IMR-90 (cell line): ENCODE measurements at regions not wholly inside any gene's neighbourhood (a gene's known extent, or its start where the extent isn't known, plus 50 kb on each side); places are given as distances from the start of the nearest gene placed in this dataset.

Experiments used
- ATAC-seq: fragments of 200-7000 bp; cut with Tn5 transposase; 2 replicates; pipeline ENCODE4 v1.9.1; 2020; ENCODE audit warnings: low read depth, mild to moderate bottlenecking, moderate library complexity
- BruUV-seq: library from RNA; stranded (reverse); fragments of 400-500 nt; replicated peaks from 2 replicates; lab custom pipeline; 2021; lab: Mats Ljungman, UMichigan
- CTCF ChIA-PET: fragments of 300-600 bp; formaldehyde crosslinking; extraction: SDS; loops from one replicate; lab custom pipeline; 2021; ENCODE audit warnings: antibody characterized with exemption; lab: Yijun Ruan, JAX
- POLR2A ChIA-PET: fragments of 300-600 bp; sonication (Branson Sonifier 250); formaldehyde crosslinking; loops from one replicate; lab custom pipeline; 2022; ENCODE audit warnings: antibody characterized with exemption; ENCODE audit not compliant: unreplicated experiment; lab: Charles Lee
- DNase-seq: peaks from one replicate; pipeline ENCODE4 v3.0.0; 2013
- H2AFZ ChIP-seq: replicated peaks from 2 replicates; pipeline ENCODE3; 2013; ENCODE audit warnings: low read length, mild to moderate bottlenecking; ENCODE audit not compliant: poor library complexity
- H2AK5ac ChIP-seq: 2 replicates; pipeline ENCODE4 v1.6.1; 2013; ENCODE audit warnings: low read depth, low read length, inconsistent platforms
- H2AK9ac ChIP-seq: replicated peaks from 2 replicates; pipeline ENCODE3; 2013; ENCODE audit warnings: mild to moderate bottlenecking, low read depth, low read length, moderate library complexity; ENCODE audit not compliant: poor library complexity
- H2BK120ac ChIP-seq: 2 replicates; pipeline ENCODE4 v1.6.1; 2013; ENCODE audit warnings: low read depth, low read length, inconsistent platforms
- H2BK15ac ChIP-seq: 3 replicates; pipeline ENCODE4 v1.6.1; 2013; ENCODE audit warnings: low read depth, low read length, inconsistent platforms
- H2BK20ac ChIP-seq: 2 replicates; pipeline ENCODE4 v1.6.1; 2013; ENCODE audit warnings: low read depth, mild to moderate bottlenecking, inconsistent platforms, low read length, moderate library complexity
- H2BK5ac ChIP-seq: 2 replicates; pipeline ENCODE4 v1.6.1; 2013; ENCODE audit warnings: mild to moderate bottlenecking, low read depth, low read length, inconsistent platforms; ENCODE audit not compliant: poor library complexity, severe bottlenecking
- H3K14ac ChIP-seq: replicated peaks from 2 replicates; pipeline ENCODE4 v1.6.1; 2013; ENCODE audit warnings: low read depth, low read length, inconsistent platforms
- H3K18ac ChIP-seq: 2 replicates; pipeline ENCODE4 v1.6.1; 2013; ENCODE audit warnings: low read depth, low read length, control low read depth
- H3K23ac ChIP-seq: 2 replicates; pipeline ENCODE4 v1.6.1; 2013; ENCODE audit warnings: low read depth, low read length, inconsistent platforms
- H3K27ac ChIP-seq: 2 replicates; pipeline ENCODE4 v1.5.1; 2013; ENCODE audit warnings: mild to moderate bottlenecking, control low read depth, low read length; ENCODE audit not compliant: insufficient read depth
- H3K27me3 ChIP-seq: 2 replicates; pipeline ENCODE4 v1.6.1; 2013; ENCODE audit warnings: low read length; ENCODE audit not compliant: control insufficient read depth, insufficient read depth
- H3K36me3 ChIP-seq: 2 replicates; pipeline ENCODE4 v1.6.1; 2013; ENCODE audit warnings: low read length, mixed read lengths; ENCODE audit not compliant: control insufficient read depth, insufficient read depth
- H3K4ac ChIP-seq: 2 replicates; pipeline ENCODE4 v1.6.1; 2013; ENCODE audit warnings: low read depth, low read length, inconsistent platforms
- H3K4me1 ChIP-seq: 2 replicates; pipeline ENCODE4 v1.6.1; 2013; ENCODE audit warnings: low read length, mixed read lengths; ENCODE audit not compliant: control insufficient read depth, insufficient read depth
- H3K4me2 ChIP-seq: 2 replicates; pipeline ENCODE4 v1.6.1; 2013; ENCODE audit warnings: low read depth, mild to moderate bottlenecking, control low read depth, low read length, moderate library complexity
- H3K4me3 ChIP-seq: 2 replicates; pipeline ENCODE4 v1.5.1; 2013; ENCODE audit warnings: low read depth, mild to moderate bottlenecking, control low read depth, low read length, moderate library complexity; ENCODE audit not compliant: insufficient read depth
- H3K56ac ChIP-seq: 2 replicates; pipeline ENCODE4 v1.6.1; 2013; ENCODE audit warnings: low read length, inconsistent platforms; ENCODE audit not compliant: insufficient read depth; ENCODE audit errors: extremely low read depth
- H3K79me1 ChIP-seq, 2 experiments: 2 replicates each; pipeline ENCODE4 v1.6.1; 2013; ENCODE audit warnings: low read length in 2 of 2, inconsistent platforms in 1 of 2, low read depth in 1 of 2
- H3K9ac ChIP-seq: 2 replicates; pipeline ENCODE4 v1.6.1; 2013; ENCODE audit warnings: low read depth, low read length, control low read depth
- H3K9me1 ChIP-seq: 2 replicates; pipeline ENCODE4 v1.6.1; 2013; ENCODE audit warnings: low read length, inconsistent platforms; ENCODE audit not compliant: insufficient read depth
- H3K9me3 ChIP-seq: 2 replicates; pipeline ENCODE4 v1.6.1; 2013; ENCODE audit warnings: low read length; ENCODE audit not compliant: control insufficient read depth, insufficient read depth
- H4K20me1 ChIP-seq: 2 replicates; pipeline ENCODE4 v1.6.1; 2013; ENCODE audit warnings: low read length, inconsistent platforms; ENCODE audit not compliant: insufficient read depth
- H4K5ac ChIP-seq: 2 replicates; pipeline ENCODE4 v1.6.1; 2013; ENCODE audit warnings: mild to moderate bottlenecking, low read depth, low read length, control low read depth
- H4K8ac ChIP-seq, 2 experiments: 2 replicates each; pipeline ENCODE4 v1.6.1; 2013; ENCODE audit warnings: low read depth in 2 of 2, low read length in 2 of 2, control low read depth in 1 of 2, inconsistent platforms in 1 of 2
- H4K91ac ChIP-seq: 2 replicates; pipeline ENCODE4 v1.6.1; 2013; ENCODE audit warnings: low read depth, low read length, inconsistent platforms; ENCODE audit not compliant: insufficient read depth
- BHLHE40 ChIP-seq: fragments of 150-350 bp; IDR thresholded peaks from 2 replicates; pipeline ENCODE4 v1.6.1; 2016; ENCODE audit warnings: mild to moderate bottlenecking, low read depth, low read length
- CEBPB ChIP-seq: IDR thresholded peaks from 2 replicates; pipeline ENCODE4 v1.6.1; 2012; ENCODE audit warnings: low read depth, low read length, improper control_type of control experiment
- CHD1 ChIP-seq: IDR thresholded peaks from 2 replicates; pipeline ENCODE4 v1.6.1; 2012; ENCODE audit warnings: low read depth, low read length, improper control_type of control experiment
- ELK1 ChIP-seq: fragments of 150-350 bp; IDR thresholded peaks from 2 replicates; pipeline ENCODE4 v1.6.1; 2016; ENCODE audit warnings: low read depth, mild to moderate bottlenecking, low read length, moderate library complexity, borderline replicate concordance
- FOS ChIP-seq: fragments of 150-350 bp; IDR thresholded peaks from 2 replicates; pipeline ENCODE4 v1.6.1; 2016; ENCODE audit warnings: low read depth, low read length
- MAFK ChIP-seq: IDR thresholded peaks from 2 replicates; pipeline ENCODE4 v1.6.1; 2012; ENCODE audit warnings: low read depth, low read length, improper control_type of control experiment
- MAZ ChIP-seq: IDR thresholded peaks from 2 replicates; pipeline ENCODE4 v1.6.1; 2012; ENCODE audit warnings: low read depth, mild to moderate bottlenecking, low read length, improper control_type of control experiment, moderate library complexity, borderline replicate concordance
- MXI1 ChIP-seq: IDR thresholded peaks from 2 replicates; pipeline ENCODE4 v1.6.1; 2012; ENCODE audit warnings: low read depth, mild to moderate bottlenecking, low read length, moderate library complexity, borderline replicate concordance
- NFE2L2 ChIP-seq: fragments of 150-350 bp; IDR thresholded peaks from 2 replicates; pipeline ENCODE4 v1.6.1; 2016; ENCODE audit warnings: low read depth, mild to moderate bottlenecking, low read length
- POLR2A ChIP-seq: IDR thresholded peaks from 2 replicates; pipeline ENCODE4 v1.6.1; 2012; ENCODE audit warnings: mild to moderate bottlenecking, low read depth, low read length
- RAD21 ChIP-seq: IDR thresholded peaks from 2 replicates; pipeline ENCODE4 v1.6.1; 2012; ENCODE audit warnings: low read length, improper control_type of control experiment
- RCOR1 ChIP-seq: IDR thresholded peaks from 2 replicates; pipeline ENCODE4 v1.6.1; 2012; ENCODE audit warnings: mild to moderate bottlenecking, low read length, improper control_type of control experiment; ENCODE audit not compliant: insufficient replicate concordance
- RFX5 ChIP-seq: IDR thresholded peaks from 2 replicates; pipeline ENCODE4 v1.8.0; 2012; ENCODE audit warnings: low read depth, mild to moderate bottlenecking, low read length, moderate library complexity
- SMC3 ChIP-seq: fragments of 150-350 bp; IDR thresholded peaks from 2 replicates; pipeline ENCODE4 v1.6.1; 2016; ENCODE audit warnings: low read depth, mild to moderate bottlenecking, antibody characterized with exemption, low read length, moderate library complexity
- WGBS, 2 experiments: methylation state at CpG; one replicate each; pipeline versions ENCODE4 v1.1.5 to v1.1.7; 2013; ENCODE audit warnings: missing lambda C conversion rate in 2 of 2; ENCODE audit not compliant: insufficient read length in 1 of 2; ENCODE audit errors: extremely low coverage in 2 of 2; 5-methylcytosine and 5-hydroxymethylcytosine counted together
- dilution Hi-C: fragments of 300-500 bp; cut with HindIII; formaldehyde crosslinking; loops from one replicate; pipeline ENCODE4 v1.14.3; 2018; ENCODE audit warnings: low sequenced_read_pairs; ENCODE audit not compliant: unreplicated experiment
- in situ Hi-C: fragments of 300-500 bp; cut with MboI; formaldehyde crosslinking; loops from 3 replicates; pipeline ENCODE4 v1.14.3; 2019; ENCODE audit warnings: low sequenced_read_pairs, inconsistent platforms, mixed read lengths
- intact Hi-C: fragments of 100-400 bp; cut with micrococcal nuclease; formaldehyde crosslinking; loops from 2 replicates; pipeline ENCODE4 v1.10.0; 2022
- TF ChIP-seq, protein P1 (sequence below): conservative IDR thresholded peaks from 2 replicates; pipeline ENCODE4 v1.5.1; 2012; ENCODE audit warnings: mild to moderate bottlenecking, low read depth, low read length, improper control_type of control experiment
- TF ChIP-seq, protein P2 (sequence below): fragments of 150-350 bp; IDR thresholded peaks from 2 replicates; pipeline ENCODE4 v1.6.1; 2017; ENCODE audit warnings: mild to moderate bottlenecking, antibody characterized with exemption, low read length, low read depth

DNA sequence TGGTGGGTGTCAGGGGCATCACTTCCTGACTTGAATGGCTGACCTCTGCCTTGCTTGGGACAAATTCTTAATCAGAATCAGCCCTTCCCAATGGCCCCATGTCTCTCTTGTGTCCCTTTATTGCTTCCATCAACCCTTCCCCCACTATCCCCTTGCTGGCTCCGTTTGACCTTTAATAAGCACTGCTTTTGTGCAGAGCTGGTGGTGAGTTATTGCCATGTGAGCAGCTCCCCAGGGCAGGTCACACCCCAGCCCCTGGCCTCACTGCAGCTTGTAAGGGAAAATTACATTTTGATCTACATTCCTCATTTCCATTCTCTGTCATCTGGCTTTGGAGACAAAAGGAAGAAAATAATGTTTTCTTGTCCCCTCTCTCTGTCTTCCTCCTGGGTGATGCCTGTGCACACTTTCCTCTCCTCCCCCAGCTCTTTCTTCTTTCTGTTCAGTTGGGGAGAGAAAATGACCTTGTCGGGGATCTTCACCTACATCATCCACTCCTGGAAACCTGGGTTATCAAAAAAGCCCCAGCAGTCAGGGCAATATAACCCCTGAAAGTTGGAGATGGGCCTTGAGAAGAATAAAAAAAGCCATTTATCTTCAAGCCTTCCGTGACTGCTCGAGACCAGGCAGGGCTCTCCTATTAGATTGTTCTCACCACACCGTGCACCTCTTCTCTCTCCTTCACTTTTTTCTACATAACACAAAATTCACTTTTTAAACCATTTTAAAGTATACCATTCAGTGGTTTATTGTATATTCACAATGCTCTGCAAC lies 100.4 kb upstream of the SRRM4 start:
- Histone ChIP-seq H3K27ac (no peak overlapping the region), H4K8ac (no peak overlapping the region), H2AFZ (no peak overlapping the region), H2BK15ac (no peak overlapping the region), H3K56ac (no peak overlapping the region), H3K79me1 (no peaks in the 10 kb centered on the region), H3K9me1 (no peaks in the 10 kb centered on the region), H4K91ac (no peak overlapping the region), H3K4ac (no peak overlapping the region), H3K9me3 (peaks cover 22% of the 10 kb centered on the region), H2BK5ac (no peak overlapping the region), H2AK9ac (no peak overlapping the region), H3K36me3 (no peaks in the 10 kb centered on the region), H3K14ac (no peak overlapping the region), H4K20me1 (no peaks in the 10 kb centered on the region), H3K4me2 (no peak overlapping the region), H2BK120ac (no peak overlapping the region), H3K23ac (no peak overlapping the region), H3K4me1 (no peaks in the 10 kb centered on the region), H4K5ac (no peak overlapping the region), H2AK5ac (no peak overlapping the region), H3K27me3 (no peaks in the 10 kb centered on the region), H3K18ac (no peak overlapping the region), H2BK20ac (no peak overlapping the region), H3K9ac (no peak overlapping the region), H3K4me3 (no peak overlapping the region)
- 100% methylated on average over 1 of the region's 5 CpGs; no CpG with 5 or more reads in 1 of the 2 experiments for whole genome bisulfite sequencing, 2 experiments
- ChIA-PET POLR2A (no interaction called here), CTCF (no interaction called here)
- BruUV-seq = no TSS peak
- no peak for TF ChIP-seq MAZ
- TF ChIP-seq, protein P1, sequence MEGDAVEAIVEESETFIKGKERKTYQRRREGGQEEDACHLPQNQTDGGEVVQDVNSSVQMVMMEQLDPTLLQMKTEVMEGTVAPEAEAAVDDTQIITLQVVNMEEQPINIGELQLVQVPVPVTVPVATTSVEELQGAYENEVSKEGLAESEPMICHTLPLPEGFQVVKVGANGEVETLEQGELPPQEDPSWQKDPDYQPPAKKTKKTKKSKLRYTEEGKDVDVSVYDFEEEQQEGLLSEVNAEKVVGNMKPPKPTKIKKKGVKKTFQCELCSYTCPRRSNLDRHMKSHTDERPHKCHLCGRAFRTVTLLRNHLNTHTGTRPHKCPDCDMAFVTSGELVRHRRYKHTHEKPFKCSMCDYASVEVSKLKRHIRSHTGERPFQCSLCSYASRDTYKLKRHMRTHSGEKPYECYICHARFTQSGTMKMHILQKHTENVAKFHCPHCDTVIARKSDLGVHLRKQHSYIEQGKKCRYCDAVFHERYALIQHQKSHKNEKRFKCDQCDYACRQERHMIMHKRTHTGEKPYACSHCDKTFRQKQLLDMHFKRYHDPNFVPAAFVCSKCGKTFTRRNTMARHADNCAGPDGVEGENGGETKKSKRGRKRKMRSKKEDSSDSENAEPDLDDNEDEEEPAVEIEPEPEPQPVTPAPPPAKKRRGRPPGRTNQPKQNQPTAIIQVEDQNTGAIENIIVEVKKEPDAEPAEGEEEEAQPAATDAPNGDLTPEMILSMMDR = no peak
- TF ChIP-seq CEBPB = no peak
- no peak for TF ChIP-seq MAFK
- no peak for TF ChIP-seq RFX5
- no peak for TF ChIP-seq RAD21
- no peak for TF ChIP-seq CHD1
- TF ChIP-seq RCOR1 = no peak
- TF ChIP-seq FOS = no peak
- no peak for TF ChIP-seq SMC3
- TF ChIP-seq BHLHE40 = no peak
- TF ChIP-seq, protein P2, sequence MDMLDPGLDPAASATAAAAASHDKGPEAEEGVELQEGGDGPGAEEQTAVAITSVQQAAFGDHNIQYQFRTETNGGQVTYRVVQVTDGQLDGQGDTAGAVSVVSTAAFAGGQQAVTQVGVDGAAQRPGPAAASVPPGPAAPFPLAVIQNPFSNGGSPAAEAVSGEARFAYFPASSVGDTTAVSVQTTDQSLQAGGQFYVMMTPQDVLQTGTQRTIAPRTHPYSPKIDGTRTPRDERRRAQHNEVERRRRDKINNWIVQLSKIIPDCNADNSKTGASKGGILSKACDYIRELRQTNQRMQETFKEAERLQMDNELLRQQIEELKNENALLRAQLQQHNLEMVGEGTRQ = no peak
- no peak for TF ChIP-seq MXI1
- TF ChIP-seq NFE2L2 = no peak
- no peak for TF ChIP-seq ELK1
- no peak for TF ChIP-seq POLR2A
- in situ Hi-C loops (no loop called here), intact Hi-C loops (no loop called here), dilution Hi-C loops (no loop called here)
- DNase-seq (no peak), ATAC-seq (no peak)
